HEK293T (cell line): ENCODE measurements at regions not wholly inside any gene's neighbourhood (a gene's known extent, or its start where the extent isn't known, plus 50 kb on each side); places are given as distances from the start of the nearest gene placed in this dataset.
"Not testable (repeated sequence)": the region's sequence is repeated elsewhere in the genome, so short reads cannot be mapped to it uniquely, and the experiment has no call there.

Source experiments
- CTCF ChIA-PET: fragments of 350-600 bp; formaldehyde crosslinking; extraction: SDS; loops from one replicate; lab custom pipeline; 2021; ENCODE audit warnings: antibody characterized with exemption, inconsistent platforms; lab: Yijun Ruan, JAX
- POLR2A ChIA-PET: fragments of 350-600 bp; formaldehyde crosslinking; extraction: SDS; loops from one replicate; lab custom pipeline; 2020; ENCODE audit warnings: antibody characterized with exemption, inconsistent platforms; lab: Yijun Ruan, JAX
- DNase-seq: peaks from one replicate; pipeline ENCODE4 v3.0.0; 2012; ENCODE audit warnings: mixed read lengths; ENCODE audit errors: extremely low spot score
- ARNT ChIP-seq: fragments of 450-650 bp; IDR thresholded peaks from 2 replicates; pipeline ENCODE4 v1.6.1; 2017; ENCODE audit warnings: mild to moderate bottlenecking
- BHLHE40 ChIP-seq: fragments of 450-650 bp; IDR thresholded peaks from 2 replicates; pipeline ENCODE4 v1.6.1; 2016; ENCODE audit warnings: mild to moderate bottlenecking, moderate library complexity, borderline replicate concordance
- CTBP1 ChIP-seq: fragments of 450-650 bp; IDR thresholded peaks from 2 replicates; pipeline ENCODE4 v1.6.1; 2016; ENCODE audit warnings: borderline replicate concordance
- ELF4 ChIP-seq: fragments of 450-650 bp; IDR thresholded peaks from 2 replicates; pipeline ENCODE4 v1.6.1; 2017; ENCODE audit warnings: antibody characterized with exemption
- FOXA1 ChIP-seq: fragments of 450-650 bp; IDR thresholded peaks from 2 replicates; pipeline ENCODE4 v1.6.1; 2016; ENCODE audit warnings: mild to moderate bottlenecking
- FOXK2 ChIP-seq: fragments of 450-650 bp; IDR thresholded peaks from 2 replicates; pipeline ENCODE4 v1.6.1; 2016; ENCODE audit warnings: mild to moderate bottlenecking
- FOXM1 ChIP-seq: fragments of 450-650 bp; IDR thresholded peaks from 2 replicates; pipeline ENCODE4 v1.6.1; 2017; ENCODE audit warnings: mild to moderate bottlenecking, borderline replicate concordance
- HDGF ChIP-seq: fragments of 450-650 bp; IDR thresholded peaks from 2 replicates; pipeline ENCODE4 v1.6.1; 2017; ENCODE audit warnings: antibody characterized with exemption, borderline replicate concordance
- L3MBTL2 ChIP-seq: fragments of 450-650 bp; conservative IDR thresholded peaks from 2 replicates; pipeline ENCODE4 v1.6.1; 2016; ENCODE audit warnings: mild to moderate bottlenecking
- LEF1 ChIP-seq: fragments of 450-650 bp; IDR thresholded peaks from 2 replicates; pipeline ENCODE4 v1.6.1; 2017; ENCODE audit warnings: mild to moderate bottlenecking, borderline replicate concordance
- NFRKB ChIP-seq: fragments of 450-650 bp; IDR thresholded peaks from 2 replicates; pipeline ENCODE4 v1.6.1; 2016; ENCODE audit warnings: mild to moderate bottlenecking, moderate library complexity
- PKNOX1 ChIP-seq: fragments of 450-650 bp; IDR thresholded peaks from 2 replicates; pipeline ENCODE4 v1.6.1; 2016
- SP1 ChIP-seq: fragments of 450-650 bp; IDR thresholded peaks from 2 replicates; pipeline ENCODE4 v1.6.1; 2017
- SUZ12 ChIP-seq: fragments of 450-650 bp; IDR thresholded peaks from 2 replicates; pipeline ENCODE4 v1.6.1; 2016; ENCODE audit warnings: mild to moderate bottlenecking
- TARDBP ChIP-seq: fragments of 450-650 bp; IDR thresholded peaks from 2 replicates; pipeline ENCODE4 v1.6.1; 2016
- ZNF384 ChIP-seq: fragments of 450-650 bp; IDR thresholded peaks from 2 replicates; pipeline ENCODE4 v1.6.1; 2016

GRCh38 chrX:122115604-122116003 lies 1068.2 kb downstream of the GLUD2 start:
- no peak for TF ChIP-seq PKNOX1
- no peak for TF ChIP-seq CTBP1
- TF ChIP-seq SP1: no peak
- TF ChIP-seq NFRKB: no peak
- no peak for TF ChIP-seq L3MBTL2
- TF ChIP-seq FOXK2: no peak
- no peak for TF ChIP-seq ARNT
- TF ChIP-seq LEF1: no peak
- TF ChIP-seq HDGF: no peak
- no peak for TF ChIP-seq TARDBP
- TF ChIP-seq ELF4: no peak
- no peak for TF ChIP-seq ZNF384
- TF ChIP-seq FOXA1: no peak
- no peak for TF ChIP-seq SUZ12
- TF ChIP-seq FOXM1: no peak
- ChIA-PET CTCF (no interaction called here), POLR2A (no interaction called here)
- DNase-seq: no peak

GRCh38 chrX:122119361-122119760 lies 1064.7 kb upstream of the GRIA3 start:
- DNase-seq: no peak
- CTCF ChIA-PET: no interaction called here
- POLR2A ChIA-PET: no interaction called here
- TF ChIP-seq NFRKB (no peak), CTBP1 (no peak), FOXK2 (no peak)

GRCh38 chrX:122122274-122122673 lies 1061.8 kb upstream of the GRIA3 start:
- no peak for TF ChIP-seq ELF4
- CTCF ChIA-PET: no interaction called here
- DNase-seq: no peak
- POLR2A ChIA-PET: no interaction called here

- ChIA-PET CTCF (no interaction called here), POLR2A (no interaction called here)
- TF ChIP-seq L3MBTL2 (no peak), PKNOX1 (no peak), FOXA1 (no peak), LEF1 (no peak), FOXK2 (no peak), BHLHE40 (no peak), SP1 (no peak), SUZ12 (no peak), CTBP1 (no peak), ARNT (no peak), TARDBP (no peak), NFRKB (no peak)
- no peak for DNase-seq
Measured at GRCh38 chrX:122133478-122133877, 1050.6 kb upstream of the GRIA3 start.

- DNase-seq: no peak
- POLR2A ChIA-PET: no interaction called here
- CTCF ChIA-PET: no interaction called here
- TF ChIP-seq PKNOX1 (no peak), FOXM1 (no peak), FOXK2 (no peak), L3MBTL2 (no peak), ELF4 (no peak), CTBP1 (no peak), TARDBP (no peak), ARNT (no peak), BHLHE40 (no peak), FOXA1 (no peak), HDGF (no peak), NFRKB (no peak), SP1 (no peak), LEF1 (no peak), SUZ12 (no peak), ZNF384 (no peak)
Measured at GRCh38 chrX:122134291-122134690, 1049.8 kb upstream of the GRIA3 start.

- POLR2A ChIA-PET: no interaction called here
- no peak for DNase-seq
- no peak for TF ChIP-seq ELF4
- TF ChIP-seq SP1: no peak
- TF ChIP-seq ARNT: no peak
- no peak for TF ChIP-seq TARDBP
- TF ChIP-seq PKNOX1: no peak
- TF ChIP-seq NFRKB: no peak
- TF ChIP-seq FOXK2: no peak
- no peak for TF ChIP-seq ZNF384
- no peak for TF ChIP-seq LEF1
- CTCF ChIA-PET: no interaction called here
Measured at GRCh38 chrX:122135070-122135469, 1049.0 kb upstream of the GRIA3 start.

- DNase-seq, POLR2A ChIA-PET, CTCF ChIA-PET: not testable (repeated sequence)
Measured at GRCh38 chrX:122140219-122140618, 1043.9 kb upstream of the GRIA3 start.
